A673 (cell line): ENCODE measurements at regions not wholly inside any gene's neighbourhood (a gene's known extent, or its start where the extent isn't known, plus 50 kb on each side); places are given as distances from the start of the nearest gene placed in this dataset.

ENCODE experiments used
- EZH2 ChIP-seq: fragments of 200-600 bp; sonication (generic); IDR thresholded peaks from 2 replicates; pipeline ENCODE4 v1.6.1; 2017; ENCODE audit warnings: borderline replicate concordance, low read depth, mild to moderate bottlenecking, mixed read lengths, antibody characterized with exemption, low read length; ENCODE audit not compliant: poor library complexity, severe bottlenecking
- TF ChIP-seq, protein P1 (sequence below): fragments of 300-800, 200-600 bp; sonication (generic); conservative IDR thresholded peaks from 2 replicates; pipeline ENCODE4 v1.5.1; 2017; ENCODE audit warnings: low read depth, mild to moderate bottlenecking, antibody characterized with exemption, low read length, moderate library complexity, mixed read lengths

DNA sequence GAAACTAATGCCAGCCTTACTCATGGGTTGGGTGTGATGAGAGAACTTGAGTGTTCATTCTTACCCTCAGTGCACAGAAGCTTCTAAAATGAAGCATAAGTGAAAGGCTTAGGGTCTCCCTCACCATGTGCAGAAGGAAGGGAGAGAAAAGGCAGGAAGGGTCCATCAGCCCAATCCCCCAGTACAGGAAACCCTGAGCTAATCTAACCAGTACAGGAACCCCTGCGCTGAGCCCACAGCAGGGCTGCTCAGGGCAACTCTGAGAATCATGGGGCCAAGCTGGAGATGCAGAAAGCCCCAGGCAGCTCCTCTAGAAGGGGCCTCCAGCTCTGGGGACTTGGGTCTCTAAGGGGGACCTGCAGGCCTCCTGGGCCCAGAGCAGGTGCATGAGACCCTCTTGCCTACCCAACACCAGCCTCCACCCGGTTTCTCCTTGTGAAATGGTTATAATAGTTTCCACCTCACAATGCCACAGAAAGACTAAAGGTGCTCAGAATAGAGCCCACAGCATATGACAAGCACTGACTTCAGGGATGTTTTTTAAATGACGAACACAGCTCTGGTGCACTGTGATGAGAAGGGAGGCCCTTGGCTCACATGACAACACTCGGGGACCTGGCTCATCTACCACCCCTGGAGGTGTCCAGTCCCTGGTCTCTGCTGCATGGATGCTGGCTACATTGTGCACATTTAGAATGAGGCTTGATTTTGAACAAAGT, 190.1 kb downstream of the ACTL7B start:
- TF ChIP-seq, protein P1, sequence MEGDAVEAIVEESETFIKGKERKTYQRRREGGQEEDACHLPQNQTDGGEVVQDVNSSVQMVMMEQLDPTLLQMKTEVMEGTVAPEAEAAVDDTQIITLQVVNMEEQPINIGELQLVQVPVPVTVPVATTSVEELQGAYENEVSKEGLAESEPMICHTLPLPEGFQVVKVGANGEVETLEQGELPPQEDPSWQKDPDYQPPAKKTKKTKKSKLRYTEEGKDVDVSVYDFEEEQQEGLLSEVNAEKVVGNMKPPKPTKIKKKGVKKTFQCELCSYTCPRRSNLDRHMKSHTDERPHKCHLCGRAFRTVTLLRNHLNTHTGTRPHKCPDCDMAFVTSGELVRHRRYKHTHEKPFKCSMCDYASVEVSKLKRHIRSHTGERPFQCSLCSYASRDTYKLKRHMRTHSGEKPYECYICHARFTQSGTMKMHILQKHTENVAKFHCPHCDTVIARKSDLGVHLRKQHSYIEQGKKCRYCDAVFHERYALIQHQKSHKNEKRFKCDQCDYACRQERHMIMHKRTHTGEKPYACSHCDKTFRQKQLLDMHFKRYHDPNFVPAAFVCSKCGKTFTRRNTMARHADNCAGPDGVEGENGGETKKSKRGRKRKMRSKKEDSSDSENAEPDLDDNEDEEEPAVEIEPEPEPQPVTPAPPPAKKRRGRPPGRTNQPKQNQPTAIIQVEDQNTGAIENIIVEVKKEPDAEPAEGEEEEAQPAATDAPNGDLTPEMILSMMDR = no peak
- TF ChIP-seq EZH2 = no peak
